SHP77 (cell line): ENCODE measurements at regions not wholly inside any gene's neighbourhood (a gene's known extent, or its start where the extent isn't known, plus 50 kb on each side); places are given as distances from the start of the nearest gene placed in this dataset.
"Not testable (repeated sequence)": the region's sequence is repeated elsewhere in the genome, so short reads cannot be mapped to it uniquely, and the experiment has no call there.

ENCODE experiments used
- DNase-seq, 2 experiments: peaks; one replicate each; lab custom pipeline; 2025; lab: John Stamatoyannopoulos, UW

DNA sequence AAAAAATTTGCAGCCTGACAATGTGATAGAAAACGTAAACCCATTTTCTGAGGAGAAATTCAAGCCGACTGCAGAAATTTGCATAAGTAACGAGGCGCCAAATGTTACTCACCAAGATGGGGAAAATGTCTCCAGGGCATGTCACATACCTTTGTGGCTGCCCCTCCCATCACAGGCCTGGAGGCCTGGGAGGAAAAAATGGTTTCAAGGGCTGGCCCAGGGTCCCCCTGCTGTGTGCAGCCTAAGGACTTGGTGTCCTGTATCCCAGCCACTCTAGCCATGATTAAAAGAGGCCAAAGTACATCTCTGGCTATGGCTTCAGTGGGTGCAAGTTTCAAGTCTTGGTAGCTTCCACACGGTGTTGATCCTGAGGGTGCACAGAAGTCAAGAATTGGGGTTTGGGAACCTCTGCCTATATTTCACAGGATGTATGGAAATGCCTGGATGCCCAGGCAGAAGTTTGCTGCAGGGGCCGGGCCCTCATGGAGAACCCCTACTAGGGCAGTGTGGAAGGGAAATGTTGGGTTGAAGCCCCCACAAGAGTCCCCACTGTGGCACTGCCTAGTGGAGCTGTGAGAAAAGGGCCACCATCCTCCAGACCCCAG is 1842.3 kb downstream of the PCDH9 start:
- DNase-seq: no peak

DNA sequence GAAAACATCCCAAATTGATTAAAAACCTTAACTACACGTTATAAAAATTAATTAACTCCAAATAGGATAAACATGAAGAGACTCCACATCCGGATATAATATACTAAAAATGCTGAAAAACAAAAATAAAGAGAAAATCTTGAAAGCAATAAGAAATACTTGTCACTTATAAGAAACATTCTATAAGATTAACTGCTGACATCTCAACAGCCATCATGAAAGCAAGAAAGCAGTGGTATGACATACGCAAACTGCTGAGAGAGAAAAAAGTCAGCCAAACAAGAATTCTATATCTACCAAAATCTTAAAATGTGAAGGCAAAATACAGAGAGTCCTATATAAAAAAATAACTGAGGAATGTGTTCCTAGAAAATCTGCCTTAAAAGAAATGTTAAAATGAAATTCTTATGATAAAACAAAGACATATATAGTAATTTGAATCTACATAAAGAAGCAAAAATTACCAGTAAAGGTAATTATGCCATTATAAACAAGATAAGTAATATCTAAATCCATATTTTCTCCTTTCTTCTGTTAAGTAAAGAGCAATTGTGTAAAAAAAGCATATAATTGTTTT is 1851.1 kb downstream of the PCDH9 start:
- no peak for DNase-seq

DNA sequence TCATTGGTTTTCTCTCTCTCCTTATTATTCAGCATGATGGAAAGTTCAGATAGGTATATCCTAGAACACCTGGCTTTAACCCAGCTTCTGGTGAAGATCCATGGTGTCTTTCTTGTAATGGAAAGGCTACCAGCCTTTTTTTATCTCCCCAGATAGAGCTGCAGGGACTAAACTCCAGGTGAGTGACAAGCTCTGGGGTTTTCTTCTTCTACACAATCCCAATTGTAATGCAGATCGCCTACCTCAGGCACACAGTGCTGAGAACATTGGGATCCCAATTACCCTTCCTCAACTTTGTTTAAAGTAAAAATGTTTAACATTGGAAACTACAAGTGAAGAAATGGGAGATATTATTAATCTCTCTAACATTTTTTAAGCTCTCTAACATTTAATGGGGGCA is 1851.7 kb downstream of the PCDH9 start:
- DNase-seq: no peak

DNA sequence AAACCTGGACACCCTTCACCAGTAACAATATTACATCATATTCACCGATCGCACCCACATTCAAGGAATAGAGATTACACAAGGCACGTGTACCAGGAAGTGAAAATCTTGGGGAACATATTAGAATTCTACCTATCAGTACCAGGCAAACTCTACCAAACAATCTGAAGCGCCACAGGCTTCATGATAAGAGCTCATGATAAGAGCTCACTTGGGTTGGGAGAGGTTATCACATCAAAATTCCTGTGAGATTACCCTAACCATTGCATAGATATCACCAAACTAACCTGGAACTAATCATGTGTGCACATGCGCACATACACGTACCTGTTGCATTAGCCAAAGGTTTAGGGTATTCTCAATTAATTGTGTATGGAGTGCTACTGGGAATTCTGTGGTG is 1861.3 kb downstream of the PCDH9 start:
- no peak for DNase-seq

DNA sequence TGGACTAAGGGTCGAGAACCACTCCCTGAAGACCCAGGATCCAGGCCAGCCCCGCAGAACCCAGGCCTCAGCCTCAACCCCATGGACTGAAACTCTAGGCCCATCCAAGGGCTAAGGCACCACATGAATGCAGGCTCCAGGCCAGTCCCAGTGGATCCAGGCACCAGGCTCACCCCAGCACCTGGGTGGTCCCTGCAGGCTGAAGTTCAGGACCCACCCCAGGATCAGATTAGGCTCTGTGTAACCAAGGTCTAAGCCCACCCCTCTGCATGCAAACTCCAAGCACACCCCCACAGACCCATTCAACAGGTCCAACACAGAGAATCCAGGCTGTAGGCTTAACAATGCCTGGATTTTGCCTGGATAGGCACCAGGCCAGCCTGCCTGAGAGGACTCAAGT is 1876.2 kb downstream of the PCDH9 start:
- DNase-seq: no peak

DNA sequence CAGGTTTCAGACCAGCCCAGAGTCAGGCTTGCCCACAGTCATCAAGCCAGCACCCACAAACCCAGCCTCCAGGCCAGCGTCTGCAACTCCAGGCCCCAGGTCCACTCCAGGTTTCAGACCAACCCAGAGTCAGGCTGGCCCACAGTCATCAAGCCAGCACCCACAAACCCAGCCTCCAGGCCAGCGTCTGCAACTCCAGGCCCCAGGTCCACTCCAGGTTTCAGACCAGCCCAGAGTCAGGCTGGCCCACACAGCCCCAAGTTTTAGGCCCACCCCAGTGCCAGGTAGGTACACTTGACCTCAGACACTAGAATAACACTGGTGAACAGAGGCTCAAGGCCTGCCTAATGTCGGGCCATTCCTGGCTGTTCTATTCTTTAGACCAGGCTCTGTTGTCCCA is 1877.0 kb downstream of the PCDH9 start:
- DNase-seq: not testable (repeated sequence)

DNA sequence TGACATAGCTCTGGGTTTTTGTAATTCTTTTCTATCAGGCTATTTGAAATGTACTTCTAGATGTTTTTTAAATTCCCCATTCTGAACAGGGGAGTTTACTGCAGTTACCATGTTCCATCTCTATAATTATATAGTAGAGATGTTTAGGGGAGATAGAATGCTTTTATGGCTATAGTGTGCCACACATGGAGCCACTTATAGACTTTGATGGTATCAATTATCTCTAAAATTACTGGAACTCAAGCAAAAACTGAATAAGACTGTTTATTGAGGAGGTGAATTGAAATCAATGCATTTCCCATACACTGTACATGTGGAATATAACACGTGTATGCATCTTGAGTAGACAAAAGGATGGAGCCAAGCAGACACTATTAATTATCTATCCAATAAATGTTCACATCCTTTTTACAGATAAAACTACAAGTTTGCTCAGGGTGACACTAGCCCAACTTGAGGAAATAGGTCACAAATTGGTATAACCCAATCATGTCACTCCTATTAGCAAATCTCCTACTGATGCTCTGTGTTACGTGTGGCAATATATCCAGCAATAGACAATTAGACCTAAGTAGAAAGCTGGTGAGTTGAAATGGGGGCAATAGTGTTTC is 1882.6 kb downstream of the PCDH9 start:
- no peak for DNase-seq

DNA sequence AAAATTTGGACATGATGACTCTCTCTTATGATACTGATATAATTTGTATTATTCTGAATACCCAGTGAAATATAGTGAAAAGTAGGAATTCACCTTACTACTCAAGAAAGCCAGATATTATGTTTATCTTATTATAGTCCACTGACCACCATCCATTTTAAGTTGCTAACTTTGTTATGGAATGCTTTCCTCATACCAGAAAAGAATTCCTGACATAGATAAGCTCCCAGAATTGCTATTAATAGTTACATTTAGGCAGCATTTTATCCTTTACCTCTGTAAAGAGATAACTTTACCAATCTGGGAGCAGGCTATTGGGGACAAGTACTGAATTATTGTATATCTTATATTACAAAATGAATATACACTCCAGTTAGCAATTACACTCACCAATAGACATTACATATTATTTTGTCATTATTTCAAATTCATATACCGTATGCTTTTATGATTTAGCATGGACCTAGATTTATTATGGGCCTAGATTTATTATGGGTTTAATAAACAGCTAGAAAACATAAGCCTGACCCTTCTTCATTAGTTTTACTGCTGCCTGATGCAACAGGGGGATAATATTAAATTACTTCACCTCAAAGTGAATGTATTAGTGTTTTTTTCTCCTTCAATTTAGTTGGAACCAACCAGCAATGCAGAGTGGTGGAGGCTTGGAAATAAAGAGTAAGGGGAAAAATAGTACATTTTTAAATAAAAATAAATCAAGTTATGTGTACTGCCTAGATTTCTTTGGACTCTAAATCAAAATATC is 1886.1 kb downstream of the PCDH9 start:
- DNase-seq: no peak

DNA sequence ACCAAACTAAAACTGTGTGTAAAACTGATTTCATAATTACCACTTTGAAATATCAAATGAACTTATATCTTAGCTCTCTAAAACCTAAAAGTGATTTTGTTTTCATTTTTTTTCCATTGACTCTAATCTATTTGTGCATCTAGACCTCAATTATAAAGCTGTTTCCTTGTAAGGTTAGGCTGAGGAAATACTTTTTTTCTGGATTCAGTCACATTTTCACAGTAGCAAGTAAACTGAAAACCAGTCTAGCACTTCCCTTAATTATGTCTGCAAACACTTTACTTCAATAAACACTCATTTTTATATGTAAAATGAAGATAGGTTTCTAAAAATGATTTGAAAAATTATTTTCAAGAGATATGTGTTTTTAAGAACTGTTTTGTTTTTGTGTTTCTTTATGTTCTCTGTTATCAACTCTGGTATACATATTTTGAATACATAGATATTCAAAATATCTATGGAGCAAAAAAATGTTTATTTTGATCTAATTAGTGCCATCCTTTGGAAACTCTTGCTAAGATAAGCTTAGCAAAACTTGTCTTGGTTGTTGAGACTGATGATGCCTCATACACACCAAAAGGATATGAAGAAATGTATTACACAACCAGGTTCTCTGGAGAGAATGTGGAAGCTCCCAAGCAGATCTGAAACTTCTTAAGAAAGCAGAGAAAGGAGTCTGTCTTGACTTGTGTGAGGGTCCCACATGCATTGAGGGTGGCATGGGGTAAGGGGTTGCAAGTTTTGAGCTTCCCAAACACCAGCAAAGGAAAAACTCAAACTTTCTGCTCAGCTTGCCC is 1887.4 kb downstream of the PCDH9 start:
- no peak for DNase-seq

DNA sequence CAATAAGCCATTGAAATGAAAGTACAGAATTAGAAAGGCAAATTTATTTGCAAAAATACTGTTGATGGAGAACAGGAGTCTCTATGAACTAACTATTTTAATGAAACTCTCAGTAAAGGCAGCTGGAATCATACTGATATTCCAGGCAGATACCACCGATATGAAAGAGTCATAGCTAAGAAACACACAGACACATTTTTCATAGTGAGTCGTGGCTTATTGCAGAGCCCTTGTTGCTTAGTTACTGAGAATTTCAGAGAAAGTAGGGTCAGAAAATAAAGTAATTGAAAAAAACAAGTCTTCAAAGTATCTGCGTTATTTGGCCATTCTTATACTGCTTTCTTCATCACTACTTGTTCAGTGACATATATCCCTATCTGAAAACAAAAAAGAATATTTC is 1890.9 kb downstream of the PCDH9 start:
- no peak for DNase-seq

DNA sequence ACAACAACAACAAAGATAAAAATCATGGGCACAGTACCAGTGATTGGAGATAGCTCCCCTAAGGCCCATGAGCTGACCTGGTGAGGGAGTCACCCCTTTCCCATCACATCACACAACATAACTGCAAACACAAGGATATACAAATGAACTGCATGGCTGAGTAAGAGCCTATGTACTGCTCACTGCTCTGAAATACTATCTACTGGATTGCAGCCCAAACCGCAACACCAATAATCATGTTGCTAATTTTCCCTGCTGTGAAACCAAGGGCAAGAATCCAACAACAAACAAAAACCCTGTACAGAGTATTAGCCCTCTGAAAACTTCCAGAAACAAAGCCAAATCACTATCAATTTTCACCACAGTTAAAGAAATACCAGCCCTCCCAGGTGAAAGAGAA is 1893.2 kb downstream of the PCDH9 start:
- no peak for DNase-seq

DNA sequence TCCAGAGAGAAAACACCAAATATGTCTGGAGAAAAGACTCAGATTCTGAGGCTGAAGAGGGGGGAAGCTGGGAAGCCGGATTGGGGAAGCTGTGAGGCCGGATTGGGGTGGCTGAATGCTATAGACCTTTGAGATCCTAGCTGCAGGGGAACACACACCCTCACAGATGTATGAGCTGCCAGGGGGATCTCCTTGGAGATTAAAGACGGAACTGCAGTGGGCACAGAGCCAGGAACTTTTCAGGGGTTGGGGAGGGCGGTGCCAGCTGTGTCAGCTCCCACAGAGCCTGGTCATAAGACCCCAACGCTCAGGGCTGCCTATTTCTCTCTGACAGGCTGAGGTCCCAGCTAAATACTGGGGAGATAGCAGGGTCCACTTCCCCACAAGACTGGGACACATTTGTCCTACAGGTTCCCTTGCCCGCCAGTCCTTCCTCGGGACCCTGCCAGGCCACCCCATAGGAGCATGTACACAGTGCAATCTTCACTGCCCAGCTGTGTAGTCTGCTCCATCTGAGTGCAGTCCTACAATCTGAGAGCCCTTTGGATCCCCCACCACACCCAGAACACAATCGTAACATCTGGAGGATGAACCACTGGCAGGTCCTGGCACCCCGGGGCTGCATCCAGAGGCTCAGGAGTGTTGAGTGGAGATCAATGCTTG is 1893.9 kb downstream of the PCDH9 start:
- DNase-seq: no peak

DNA sequence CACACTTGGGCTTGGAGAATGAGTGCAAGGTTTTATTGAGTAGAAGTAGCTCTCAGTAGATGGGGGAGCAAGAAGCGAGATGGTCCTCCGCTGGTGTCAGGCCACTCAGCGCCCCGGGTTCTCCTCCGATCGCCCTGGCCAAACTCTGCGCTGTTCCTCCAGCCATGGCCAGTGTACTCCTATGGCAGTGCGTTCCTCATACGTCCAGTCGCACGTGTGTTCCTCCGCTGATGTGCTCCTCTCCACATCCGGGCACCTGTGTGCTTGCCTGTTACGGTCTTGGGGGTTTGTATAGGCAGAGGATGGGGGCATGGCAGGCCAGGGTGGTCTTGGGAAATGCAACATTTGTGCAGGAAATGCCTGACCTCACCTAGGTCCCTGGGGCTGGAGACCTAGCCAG is 1899.4 kb downstream of the PCDH9 start:
- DNase-seq: no peak

DNA sequence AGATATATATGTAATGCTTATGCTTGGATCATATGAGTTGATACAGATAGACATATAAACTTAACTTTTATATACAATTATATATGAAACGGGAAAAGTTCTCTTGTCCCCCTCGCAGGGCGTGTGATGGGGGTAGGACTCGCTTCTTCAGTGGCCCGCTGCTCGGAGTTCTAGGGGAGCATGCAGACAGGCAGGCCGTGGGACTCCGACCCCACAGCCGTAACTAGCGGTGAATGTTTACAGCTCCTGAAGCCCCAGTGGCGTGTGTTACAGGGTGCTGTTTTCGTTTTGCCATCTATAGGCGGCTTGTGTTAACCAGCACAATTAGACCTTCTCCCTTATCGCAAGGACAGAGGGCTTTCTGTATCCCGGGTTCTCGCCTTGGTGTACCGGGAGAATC is 1899.8 kb downstream of the PCDH9 start:
- DNase-seq: no peak

DNA sequence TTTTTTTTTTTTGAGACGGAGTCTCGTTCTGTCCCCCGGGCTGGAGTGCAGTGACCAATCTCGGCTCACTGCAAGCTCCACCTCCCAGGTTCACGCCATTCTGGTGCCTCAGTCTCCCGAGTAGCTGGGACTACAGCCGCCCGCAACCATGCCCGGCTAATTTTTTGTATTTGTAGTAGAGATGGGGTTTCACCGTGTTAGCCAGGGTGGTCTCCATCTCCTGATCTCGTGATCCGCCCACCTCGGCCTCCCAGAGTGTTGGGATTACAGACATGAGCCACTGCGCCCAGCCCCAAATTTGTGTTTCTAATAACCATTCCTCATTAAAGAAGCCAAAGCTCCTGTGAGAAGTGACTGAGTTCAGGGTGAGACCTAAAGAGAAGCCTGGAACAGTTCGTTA is 1906.9 kb downstream of the PCDH9 start:
- not testable (repeated sequence) for DNase-seq

DNA sequence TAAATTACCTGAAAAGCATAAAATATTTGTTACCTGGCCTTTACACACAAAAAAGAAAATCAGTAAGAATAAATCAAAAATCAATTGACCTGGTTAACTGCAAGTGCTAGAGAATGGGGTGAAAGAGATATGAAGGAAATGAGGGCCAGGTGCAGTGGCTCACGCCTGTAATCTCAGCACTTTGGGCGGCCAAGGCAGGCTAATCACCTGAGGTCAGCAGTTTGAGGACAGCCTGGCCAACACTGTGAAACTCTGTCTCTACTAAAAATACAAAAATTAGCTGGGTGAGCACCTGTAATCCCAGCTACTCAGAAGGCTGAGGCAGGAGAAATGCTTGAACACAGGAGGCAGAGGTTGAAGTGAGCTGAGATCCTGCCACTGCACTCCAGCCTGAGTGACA is 1908.7 kb downstream of the PCDH9 start:
- not testable (repeated sequence) for DNase-seq

DNA sequence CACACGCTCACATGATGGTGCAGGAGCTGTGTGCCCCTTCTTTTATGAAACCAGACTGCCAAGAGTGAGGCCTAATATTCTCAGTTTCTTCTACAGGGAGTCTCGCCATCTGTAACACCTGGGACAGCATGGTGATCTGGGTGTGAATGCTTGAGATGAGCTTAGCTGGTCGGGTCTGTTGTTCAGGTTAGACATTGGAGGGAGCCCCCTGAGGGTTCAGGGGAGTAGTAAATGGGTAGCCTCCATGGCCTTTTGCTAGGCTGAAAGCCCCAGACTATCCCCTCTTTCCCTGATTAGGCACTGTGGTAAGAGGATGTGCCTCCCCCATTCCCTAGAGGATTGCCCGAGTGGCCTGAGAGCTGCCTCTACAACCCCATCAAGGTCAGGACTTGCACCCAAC is 1916.1 kb downstream of the PCDH9 start:
- no peak for DNase-seq

DNA sequence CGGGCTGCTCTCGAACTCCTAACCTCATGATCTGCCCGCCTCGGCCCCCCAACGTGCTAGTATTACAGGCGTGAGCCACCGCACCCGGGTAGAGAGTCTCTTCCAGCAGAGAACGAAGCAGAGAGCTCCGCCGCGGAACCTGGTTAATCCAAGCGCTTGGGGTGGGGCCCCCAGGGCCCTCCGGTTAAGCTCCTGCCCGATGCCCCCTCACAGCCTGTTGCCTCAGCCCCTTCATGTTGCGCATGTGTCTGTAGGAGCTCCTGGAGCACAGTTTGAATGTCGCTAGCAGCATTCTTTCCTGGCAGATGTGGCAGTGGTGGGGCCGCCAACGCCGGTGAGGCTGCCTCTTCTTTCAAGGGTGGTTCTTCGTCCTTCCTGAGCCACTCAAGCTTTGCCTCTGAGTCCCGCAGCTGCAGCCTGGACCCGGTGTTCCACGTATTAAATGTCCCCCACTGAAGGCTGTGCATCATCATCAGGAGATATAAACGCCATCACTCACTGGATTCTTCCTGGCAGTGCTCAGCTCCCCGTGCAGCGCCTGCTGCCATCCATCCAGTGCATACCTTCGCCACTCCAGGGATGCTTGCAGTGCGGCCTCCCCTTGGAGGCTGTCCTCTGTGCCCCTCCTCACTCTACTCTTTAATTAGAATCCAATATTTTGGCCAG is 1919.3 kb downstream of the PCDH9 start:
- DNase-seq: no peak

DNA sequence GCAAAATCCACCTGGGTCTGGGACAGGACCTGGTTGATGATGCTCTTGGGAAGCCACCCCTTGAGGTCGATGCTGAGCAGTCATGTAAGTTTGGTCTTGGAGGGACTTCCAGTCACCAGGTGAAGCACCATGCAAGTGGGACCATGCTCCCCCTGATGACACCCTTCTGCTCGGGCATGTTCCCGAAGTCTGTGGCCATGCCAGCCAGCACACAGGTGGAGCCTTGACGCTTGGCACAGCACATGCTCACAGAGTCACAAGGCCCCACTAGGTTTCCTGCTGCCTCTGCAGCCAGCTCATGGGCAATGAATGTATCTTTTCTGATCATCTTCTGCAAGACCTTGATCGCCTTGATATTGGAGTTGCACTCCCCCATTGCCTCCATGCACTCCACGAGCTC is 1920.2 kb downstream of the PCDH9 start:
- DNase-seq: no peak

DNA sequence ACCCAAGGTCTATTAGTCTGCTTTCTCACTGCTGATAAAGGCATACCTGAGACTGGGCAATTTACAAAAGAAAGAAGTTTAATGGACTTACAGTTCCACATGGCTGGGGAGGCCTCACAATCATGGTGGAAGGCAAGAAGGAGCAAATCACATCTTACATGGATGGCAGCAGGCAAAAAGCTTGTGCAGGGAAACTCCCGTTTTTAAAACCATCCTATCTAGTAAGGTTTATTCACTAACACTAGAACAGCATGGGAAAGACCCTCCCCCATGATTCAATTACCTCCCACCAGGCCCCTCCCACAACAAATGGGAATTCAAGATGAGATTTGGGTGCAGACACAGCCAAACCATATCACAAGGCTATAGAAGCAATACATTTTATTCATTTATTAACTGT is 1921.4 kb downstream of the PCDH9 start:
- not testable (repeated sequence) for DNase-seq

DNA sequence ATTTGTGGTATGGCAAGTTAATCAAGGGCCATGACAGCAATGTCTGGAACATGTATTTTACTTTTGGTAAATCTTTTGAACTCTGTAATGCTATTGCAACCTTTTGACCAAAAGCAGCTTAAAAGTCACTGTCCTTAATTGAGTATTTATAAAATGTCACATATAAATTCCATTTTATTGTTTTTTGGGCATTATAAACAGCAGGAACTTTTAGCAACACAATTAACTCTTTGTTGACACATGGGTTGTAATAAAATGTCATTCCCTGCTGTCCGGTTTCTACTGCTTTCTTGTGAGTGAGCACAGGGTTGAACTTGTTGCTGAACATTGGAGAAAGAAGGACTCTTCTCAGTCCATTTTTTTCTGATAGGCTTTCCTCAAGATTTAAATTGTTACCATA is 1923.1 kb downstream of the PCDH9 start:
- no peak for DNase-seq
